Hepatocyte (in vitro differentiated cells): ENCODE measurements at regions not wholly inside any gene's neighbourhood (a gene's known extent, or its start where the extent isn't known, plus 50 kb on each side); places are given as distances from the start of the nearest gene placed in this dataset.

Experiments used
- DNase-seq: peaks from one replicate; pipeline ENCODE4 v3.0.0-alpha.2; 2016; ENCODE audit warnings: low spot score
- H2AFZ ChIP-seq: fragments of 200-600 bp; sonication (generic); 2 replicates; pipeline ENCODE4 v1.6.0; 2016; ENCODE audit warnings: antibody characterized with exemption, mild to moderate bottlenecking
- H3K27ac ChIP-seq: fragments of 200-600 bp; sonication (generic); 2 replicates; pipeline ENCODE4 v1.5.1; 2016; ENCODE audit warnings: mild to moderate bottlenecking
- H3K27me3 ChIP-seq: fragments of 200-600 bp; sonication (generic); 2 replicates; pipeline ENCODE4 v1.6.1; 2016
- H3K36me3 ChIP-seq: fragments of 200-600 bp; sonication (generic); replicated peaks from 2 replicates; pipeline ENCODE4 v1.5.1; 2016; ENCODE audit warnings: low read depth; ENCODE audit not compliant: insufficient read depth
- H3K4me1 ChIP-seq: fragments of 200-600 bp; sonication (generic); 2 replicates; pipeline ENCODE4 v1.5.1; 2016; ENCODE audit warnings: mild to moderate bottlenecking, moderate library complexity; ENCODE audit not compliant: insufficient read depth
- H3K4me2 ChIP-seq: fragments of 200-600 bp; sonication (generic); 2 replicates; pipeline ENCODE4 v1.6.0; 2016
- H3K4me3 ChIP-seq: fragments of 200-600 bp; sonication (generic); 2 replicates; pipeline ENCODE4 v1.5.1; 2016; ENCODE audit warnings: mild to moderate bottlenecking
- H3K79me2 ChIP-seq: fragments of 200-600 bp; sonication (generic); 2 replicates; pipeline ENCODE4 v1.6.0; 2017; ENCODE audit warnings: mild to moderate bottlenecking
- H3K9me2 ChIP-seq: fragments of 200-600 bp; sonication (generic); replicated peaks from 2 replicates; pipeline ENCODE4 v1.6.0; 2017; ENCODE audit warnings: mild to moderate bottlenecking; ENCODE audit not compliant: insufficient read depth
- H3K9me3 ChIP-seq: fragments of 200-600 bp; sonication (generic); 2 replicates; pipeline ENCODE4 v1.5.1; 2016; ENCODE audit warnings: low read depth, mild to moderate bottlenecking
- H4K20me1 ChIP-seq: fragments of 200-600 bp; sonication (generic); 2 replicates; pipeline ENCODE4 v1.6.0; 2016; ENCODE audit warnings: mild to moderate bottlenecking; ENCODE audit not compliant: insufficient read depth, poor library complexity, severe bottlenecking
- CTCF ChIP-seq: fragments of 200-600 bp; sonication (generic); IDR thresholded peaks from 2 replicates; pipeline ENCODE4 v1.5.1; 2016; ENCODE audit warnings: antibody characterized with exemption, mild to moderate bottlenecking; ENCODE audit not compliant: poor library complexity
- EZH2 ChIP-seq: fragments of 200-600 bp; sonication (generic); IDR thresholded peaks from 2 replicates; pipeline ENCODE4 v1.6.1; 2016; ENCODE audit warnings: antibody characterized with exemption, mild to moderate bottlenecking, borderline replicate concordance
- EZH2phosphoT487 ChIP-seq: fragments of 200-600 bp; sonication (generic); IDR thresholded peaks from one replicate; pipeline ENCODE4 v1.6.1; 2018; ENCODE audit warnings: antibody characterized with exemption, mild to moderate bottlenecking, low read depth, moderate library complexity; ENCODE audit not compliant: unreplicated experiment, severe bottlenecking
- WGBS: methylation state at CpG from one replicate; pipeline ENCODE4 v1.1.6; 2016; ENCODE audit warnings: low lambda C conversion rate; ENCODE audit errors: missing lambda C conversion rate; 5-methylcytosine and 5-hydroxymethylcytosine counted together

GRCh38 chr5:34499001-34499734 lies 157.0 kb upstream of the RAI14 start:
- Histone ChIP-seq H3K4me1 (peaks cover 14% of the 10 kb centered on the region), H3K9me3 (no peaks in the 10 kb centered on the region), H3K79me2 (no peaks in the 10 kb centered on the region), H3K4me3 (no peak overlapping the region), H3K9me2 (no peaks in the 10 kb centered on the region), H2AFZ (peak overlapping the region; percentile 12), H4K20me1 (no peaks in the 10 kb centered on the region), H3K4me2 (peak overlapping the region; percentile 20), H3K27me3 (no peaks in the 10 kb centered on the region), H3K27ac (peak overlapping the region; percentile 78), H3K36me3 (no peaks in the 10 kb centered on the region)
- DNase-seq, result peak; percentile 46
- TF ChIP-seq EZH2, result no peak
- no peak for TF ChIP-seq EZH2phosphoT487
- TF ChIP-seq CTCF, result no peak
- WGBS, result 72% methylated on average over 5 of the region's 5 CpGs

GRCh38 chr5:34500236-34500847 lies 155.8 kb upstream of the RAI14 start:
- WGBS, result 89% methylated on average over 9 of the region's 9 CpGs
- Histone ChIP-seq H3K4me3 (no peak overlapping the region), H3K4me1 (peaks cover 14% of the 10 kb centered on the region), H3K27me3 (no peaks in the 10 kb centered on the region), H2AFZ (no peak overlapping the region), H3K36me3 (no peaks in the 10 kb centered on the region), H3K9me3 (no peaks in the 10 kb centered on the region), H3K27ac (no peak overlapping the region), H3K79me2 (no peaks in the 10 kb centered on the region), H3K9me2 (no peaks in the 10 kb centered on the region), H3K4me2 (no peak overlapping the region), H4K20me1 (no peaks in the 10 kb centered on the region)
- TF ChIP-seq CTCF (no peak), EZH2phosphoT487 (no peak), EZH2 (no peak)
- DNase-seq, result no peak

- no peak for DNase-seq
- H3K4me2 ChIP-seq, result no peak overlapping the region
- H2AFZ ChIP-seq, result no peak overlapping the region
- TF ChIP-seq CTCF (no peak), EZH2phosphoT487 (no peak), EZH2 (no peak)
- H3K9me2 ChIP-seq, result no peaks in the 10 kb centered on the region
- H3K79me2 ChIP-seq, result no peaks in the 10 kb centered on the region
- H3K4me1 ChIP-seq, result peaks cover 14% of the 10 kb centered on the region
- no peak overlapping the region for H3K27ac ChIP-seq
- H3K36me3 ChIP-seq, result no peaks in the 10 kb centered on the region
- 84% methylated on average over 2 of the region's 2 CpGs for WGBS
- no peaks in the 10 kb centered on the region for H3K27me3 ChIP-seq
- H3K9me3 ChIP-seq, result no peaks in the 10 kb centered on the region
- no peaks in the 10 kb centered on the region for H4K20me1 ChIP-seq
- H3K4me3 ChIP-seq, result no peak overlapping the region
These were observed 155.1 kb upstream of the RAI14 start for GRCh38 chr5:34501016-34501415.
